Lower leg skin (tissue), 4 donors: ENCODE measurements at regions not wholly inside any gene's neighbourhood (a gene's known extent, or its start where the extent isn't known, plus 50 kb on each side); places are given as distances from the start of the nearest gene placed in this dataset.

Source experiments
- DNase-seq, 2 donors: peaks; one replicate each; pipeline ENCODE4 v3.0.0-alpha.2; 2019; ENCODE audit warnings: low spot score in 2 of 2
- H3K4me3 ChIP-seq: fragments of 200-600 bp; sonication (generic); 2 replicates; pipeline ENCODE4 v1.5.1; 2017; ENCODE audit warnings: mild to moderate bottlenecking, low read depth; ENCODE audit not compliant: poor library complexity, severe bottlenecking
- CTCF ChIP-seq, 3 donors: fragments of 450-650 bp; IDR thresholded peaks; one replicate each; pipeline ENCODE4 v1.5.1; 2016; ENCODE audit warnings: antibody characterized with exemption in 3 of 3, mild to moderate bottlenecking in 3 of 3, moderate library complexity in 2 of 3
- POLR2A ChIP-seq, 2 donors: fragments of 450-650 bp; IDR thresholded peaks; one replicate each; pipeline ENCODE4 v1.6.1; 2016 to 2017; ENCODE audit warnings: antibody characterized with exemption in 2 of 2, mild to moderate bottlenecking in 1 of 2, moderate library complexity in 1 of 2
- WGBS, 2 donors: methylation state at CpG; one replicate each; pipeline ENCODE4 v1.1.5; 2018; 5-methylcytosine and 5-hydroxymethylcytosine counted together
- intact Hi-C: fragments of 100-400 bp; cut with DNase I; formaldehyde crosslinking; loops from one replicate; pipeline ENCODE4 v1.15.0; 2023; ENCODE audit warnings: low total_unique reads

GRCh38 chr20:40925829-40926510, 102.7 kb upstream of the TOP1 start:
- intact Hi-C loops, result no loop called here

DNA sequence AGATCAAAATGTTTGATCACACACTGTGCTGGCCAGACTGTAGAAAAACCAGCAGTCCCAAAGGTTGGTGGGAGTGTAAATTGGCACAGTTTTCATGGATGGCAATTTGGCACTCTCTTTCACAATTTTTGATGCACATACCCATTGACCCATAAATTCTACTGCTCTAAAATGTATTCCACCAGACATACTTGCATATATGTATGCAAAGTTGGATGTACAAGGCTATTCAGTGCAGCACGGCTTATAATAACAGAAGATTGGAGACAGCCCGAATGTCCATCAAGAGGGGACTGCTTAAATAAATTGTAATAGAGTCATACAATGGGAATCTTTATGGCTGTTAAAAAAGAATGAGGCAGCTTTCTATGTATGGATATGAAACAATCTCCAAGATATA, 101.7 kb upstream of the TOP1 start:
- no peak overlapping the region for H3K4me3 ChIP-seq
- intact Hi-C loops, result no loop called here
- DNase-seq, result no peak
- WGBS, 2 donors, result 92 to 95% methylated on average over 2 of the region's 2 CpGs
- TF ChIP-seq CTCF (IDR thresholded peaks at IDR 0.05) (no peak), POLR2A (IDR thresholded peaks at IDR 0.05) (no peak)

More at GRCh38 chr20:40925829-40926510, 102.7 kb upstream of the TOP1 start:
- TF ChIP-seq CTCF (IDR thresholded peaks at IDR 0.05) (no peak), POLR2A (IDR thresholded peaks at IDR 0.05) (no peak)
- no peak for DNase-seq
- 46 to 56% methylated on average over 4 of the region's 4 CpGs for WGBS, 2 donors
- no peak overlapping the region for H3K4me3 ChIP-seq

- no peak for DNase-seq
- no peak for TF ChIP-seq CTCF (IDR thresholded peaks at IDR 0.05)
- no peak for TF ChIP-seq POLR2A (IDR thresholded peaks at IDR 0.05)
- 75 to 88% methylated on average over 1 of the region's 1 CpG for WGBS, 2 donors
- intact Hi-C loops, result no loop called here
- no peak overlapping the region for H3K4me3 ChIP-seq
Measured at GRCh38 chr20:40930561-40930960, 98.1 kb upstream of the TOP1 start.

- H3K4me3 ChIP-seq, result no peak overlapping the region
- intact Hi-C loops, result no loop called here
- 73 to 75% methylated on average over 4 of the region's 4 CpGs for WGBS, 2 donors
- no peak for DNase-seq
- TF ChIP-seq CTCF (IDR thresholded peaks at IDR 0.05) (no peak), POLR2A (IDR thresholded peaks at IDR 0.05) (no peak)
Measured at GRCh38 chr20:40931410-40932044, 97.1 kb upstream of the TOP1 start.

DNA sequence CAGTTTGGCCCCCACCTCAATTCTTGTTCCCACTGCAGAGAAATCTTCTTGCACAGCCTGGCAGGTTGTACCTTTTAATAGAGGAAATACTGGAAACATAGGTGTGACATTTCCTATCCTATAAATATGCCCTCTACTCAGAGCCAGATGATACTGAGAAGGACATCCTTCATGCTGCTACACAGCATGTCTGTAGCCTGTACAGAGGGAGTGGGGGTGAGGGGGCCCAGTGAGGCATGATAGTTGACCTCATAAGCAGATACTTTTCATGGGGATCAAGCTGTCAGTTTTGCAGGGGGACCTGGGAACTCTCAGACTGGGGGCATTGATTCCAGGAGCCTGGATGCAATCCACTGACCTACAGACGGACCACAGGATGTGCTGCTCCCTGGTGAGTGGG, 96.2 kb upstream of the TOP1 start:
- no peak for DNase-seq
- TF ChIP-seq POLR2A (IDR thresholded peaks at IDR 0.05), result no peak
- no peak for TF ChIP-seq CTCF (IDR thresholded peaks at IDR 0.05)
- intact Hi-C loops, result no loop called here
- WGBS, 2 donors, result 50 to 73% methylated on average over 1 of the region's 1 CpG
- no peak overlapping the region for H3K4me3 ChIP-seq
